Type B pancreatic cell (in vitro differentiated cells): ENCODE measurements at regions not wholly inside any gene's neighbourhood (a gene's known extent, or its start where the extent isn't known, plus 50 kb on each side); places are given as distances from the start of the nearest gene placed in this dataset.

Experiments used
- DNase-seq: peaks from one replicate; pipeline ENCODE4 v3.0.0; 2021; ENCODE audit warnings: mixed read lengths; ENCODE audit not compliant: unreplicated experiment; ENCODE audit errors: extremely low spot score
- H3K27ac Mint-ChIP-seq: 2 replicates; pipeline ENCODE4 v1.8.0; 2021; ENCODE audit warnings: mild to moderate bottlenecking, mixed read lengths
- H3K27me3 Mint-ChIP-seq: 2 replicates; pipeline ENCODE4 v1.8.0; 2021; ENCODE audit warnings: mixed read lengths
- H3K36me3 Mint-ChIP-seq: 2 replicates; pipeline ENCODE4 v1.8.0; 2021; ENCODE audit warnings: mixed read lengths
- H3K4me1 Mint-ChIP-seq: one replicate; pipeline ENCODE4 v1.8.0; 2021; ENCODE audit warnings: mixed read lengths; ENCODE audit not compliant: unreplicated experiment
- H3K4me3 Mint-ChIP-seq: 2 replicates; pipeline ENCODE4 v1.8.0; 2021; ENCODE audit warnings: mild to moderate bottlenecking, mixed read lengths
- H3K9me3 Mint-ChIP-seq: 2 replicates; pipeline ENCODE4 v1.8.0; 2021; ENCODE audit warnings: mixed read lengths
- TF ChIP-seq, protein P1 (sequence below): fragments of 200-600 bp; sonication (generic); conservative IDR thresholded peaks from 2 replicates; pipeline ENCODE4 v1.5.0; 2021; ENCODE audit warnings: antibody characterized with exemption, mild to moderate bottlenecking

DNA sequence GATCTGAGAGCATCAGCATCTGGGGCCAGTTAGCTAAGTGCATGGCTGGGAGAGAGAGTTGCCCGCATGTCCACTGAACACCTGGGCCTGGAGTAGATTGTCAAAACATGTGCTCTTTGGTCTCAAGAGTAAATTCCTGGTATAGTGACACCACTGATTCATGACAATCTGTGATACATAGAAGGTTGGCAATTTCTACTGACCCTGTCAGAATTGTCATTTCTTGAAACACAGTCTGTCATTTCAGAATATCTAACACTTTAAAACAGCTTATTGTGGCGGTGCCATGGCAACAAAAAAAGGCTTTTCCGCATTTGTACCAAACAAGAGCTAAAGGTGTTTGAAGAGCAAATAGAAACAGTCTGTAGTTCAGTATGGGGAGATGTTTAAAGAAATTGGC is 186.4 kb upstream of the FAM78B start:
- TF ChIP-seq, protein P1, sequence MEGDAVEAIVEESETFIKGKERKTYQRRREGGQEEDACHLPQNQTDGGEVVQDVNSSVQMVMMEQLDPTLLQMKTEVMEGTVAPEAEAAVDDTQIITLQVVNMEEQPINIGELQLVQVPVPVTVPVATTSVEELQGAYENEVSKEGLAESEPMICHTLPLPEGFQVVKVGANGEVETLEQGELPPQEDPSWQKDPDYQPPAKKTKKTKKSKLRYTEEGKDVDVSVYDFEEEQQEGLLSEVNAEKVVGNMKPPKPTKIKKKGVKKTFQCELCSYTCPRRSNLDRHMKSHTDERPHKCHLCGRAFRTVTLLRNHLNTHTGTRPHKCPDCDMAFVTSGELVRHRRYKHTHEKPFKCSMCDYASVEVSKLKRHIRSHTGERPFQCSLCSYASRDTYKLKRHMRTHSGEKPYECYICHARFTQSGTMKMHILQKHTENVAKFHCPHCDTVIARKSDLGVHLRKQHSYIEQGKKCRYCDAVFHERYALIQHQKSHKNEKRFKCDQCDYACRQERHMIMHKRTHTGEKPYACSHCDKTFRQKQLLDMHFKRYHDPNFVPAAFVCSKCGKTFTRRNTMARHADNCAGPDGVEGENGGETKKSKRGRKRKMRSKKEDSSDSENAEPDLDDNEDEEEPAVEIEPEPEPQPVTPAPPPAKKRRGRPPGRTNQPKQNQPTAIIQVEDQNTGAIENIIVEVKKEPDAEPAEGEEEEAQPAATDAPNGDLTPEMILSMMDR: no peak
- Mint-ChIP-seq H3K36me3 (no peaks in the 10 kb centered on the region), H3K4me3 (no peak overlapping the region), H3K9me3 (no peaks in the 10 kb centered on the region), H3K4me1 (no peaks in the 10 kb centered on the region), H3K27me3 (peaks cover 3% of the 10 kb centered on the region), H3K27ac (no peak overlapping the region)
- no peak for DNase-seq

DNA sequence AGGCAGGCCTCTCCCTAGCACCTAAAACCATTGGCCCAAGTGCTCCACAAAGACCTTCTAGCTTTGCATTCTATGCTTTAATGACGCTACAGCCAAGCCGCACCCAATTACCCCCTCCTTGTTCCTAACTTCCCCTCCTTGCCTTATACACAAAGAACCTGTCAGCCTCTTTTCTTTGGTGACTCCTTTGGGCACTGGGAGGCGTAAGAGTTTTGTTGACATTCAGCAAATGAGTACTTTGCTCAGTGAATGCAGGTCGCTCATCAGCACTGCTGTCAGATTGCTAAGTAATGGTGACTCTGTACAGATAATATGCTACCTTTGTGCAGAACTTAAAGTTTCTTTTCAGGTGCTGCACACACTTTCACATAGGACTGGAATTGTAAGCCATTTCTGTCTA is 187.6 kb upstream of the FAM78B start:
- Mint-ChIP-seq H3K4me3 (no peak overlapping the region), H3K36me3 (no peaks in the 10 kb centered on the region), H3K27ac (no peak overlapping the region), H3K9me3 (no peaks in the 10 kb centered on the region), H3K27me3 (peaks cover 6% of the 10 kb centered on the region), H3K4me1 (no peaks in the 10 kb centered on the region)
- TF ChIP-seq, protein P1: no peak
- no peak for DNase-seq

DNA sequence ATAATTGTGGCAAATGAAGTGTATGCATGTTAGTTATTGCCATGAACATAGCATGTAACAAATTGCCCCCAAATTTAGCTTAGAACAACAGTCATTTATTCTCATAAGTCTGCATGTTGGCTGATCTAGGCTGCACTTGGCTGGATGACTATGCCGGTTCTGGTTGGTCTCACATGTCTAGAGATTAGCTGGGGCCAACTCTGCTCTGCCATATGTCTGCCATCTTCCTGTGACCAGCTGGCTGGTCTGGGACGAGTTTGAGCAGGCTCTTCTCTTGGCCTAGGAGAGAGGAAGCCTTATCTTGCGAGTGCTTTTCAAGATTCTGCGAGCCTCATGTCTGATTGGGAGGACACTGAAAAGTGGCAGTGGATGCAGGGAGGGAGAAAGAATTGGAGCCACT is 198.3 kb upstream of the FAM78B start:
- TF ChIP-seq, protein P1: no peak
- Mint-ChIP-seq H3K4me1 (no peaks in the 10 kb centered on the region), H3K27ac (no peak overlapping the region)

DNA sequence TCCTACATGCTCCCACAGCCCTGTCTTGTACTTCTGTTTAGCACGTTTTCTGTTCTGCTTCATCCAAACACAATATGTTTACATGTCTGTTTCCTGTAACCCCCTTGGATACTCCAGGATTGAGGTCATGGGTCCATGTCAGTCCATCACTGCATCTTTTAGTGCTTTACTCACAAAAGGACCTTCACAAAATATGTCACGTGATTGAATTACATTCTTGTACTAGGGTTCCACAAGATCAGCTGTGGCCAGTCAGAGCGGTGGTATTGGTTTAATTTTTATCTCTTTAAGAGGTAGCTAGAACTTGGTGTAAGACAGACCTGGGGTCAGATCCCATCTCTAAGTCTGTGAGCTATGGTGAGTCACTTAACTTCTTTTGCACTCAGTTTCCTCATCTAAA is 201.2 kb upstream of the FAM78B start:
- Mint-ChIP-seq H3K27ac (no peak overlapping the region), H3K27me3 (no peaks in the 10 kb centered on the region), H3K4me1 (no peaks in the 10 kb centered on the region), H3K36me3 (no peaks in the 10 kb centered on the region), H3K9me3 (no peaks in the 10 kb centered on the region), H3K4me3 (no peak overlapping the region)
- no peak for DNase-seq
- TF ChIP-seq, protein P1: no peak

More for the DNA sequence above, 198.3 kb upstream of the FAM78B start:
- DNase-seq: no peak
- H3K27me3 Mint-ChIP-seq: peaks cover 5% of the 10 kb centered on the region
- no peaks in the 10 kb centered on the region for H3K9me3 Mint-ChIP-seq
- no peaks in the 10 kb centered on the region for H3K36me3 Mint-ChIP-seq
- no peak overlapping the region for H3K4me3 Mint-ChIP-seq

DNA sequence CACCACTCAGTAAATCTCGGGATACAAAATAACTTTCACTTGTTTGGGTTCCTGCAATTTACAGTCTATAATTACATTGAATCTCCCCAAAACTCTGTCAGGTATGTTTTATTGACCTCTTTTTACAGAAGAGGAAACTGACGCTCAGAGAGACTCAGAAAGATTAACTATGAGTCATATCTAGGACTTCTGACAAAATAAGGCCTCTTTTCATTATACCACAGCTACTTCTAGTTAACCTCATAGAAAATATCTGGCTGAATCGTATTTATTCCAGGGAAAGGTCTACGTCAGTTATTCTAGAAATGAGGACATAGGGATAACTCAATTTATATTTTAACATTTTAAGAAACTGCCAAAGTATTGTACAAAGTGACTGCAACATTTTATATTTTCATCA is 211.1 kb upstream of the FAM78B start:
- no peak overlapping the region for H3K27ac Mint-ChIP-seq
- peaks cover 3% of the 10 kb centered on the region for H3K27me3 Mint-ChIP-seq
- H3K36me3 Mint-ChIP-seq: no peaks in the 10 kb centered on the region
- no peak overlapping the region for H3K4me3 Mint-ChIP-seq
- no peaks in the 10 kb centered on the region for H3K9me3 Mint-ChIP-seq
- H3K4me1 Mint-ChIP-seq: no peaks in the 10 kb centered on the region
- TF ChIP-seq, protein P1: no peak
- DNase-seq: no peak

DNA sequence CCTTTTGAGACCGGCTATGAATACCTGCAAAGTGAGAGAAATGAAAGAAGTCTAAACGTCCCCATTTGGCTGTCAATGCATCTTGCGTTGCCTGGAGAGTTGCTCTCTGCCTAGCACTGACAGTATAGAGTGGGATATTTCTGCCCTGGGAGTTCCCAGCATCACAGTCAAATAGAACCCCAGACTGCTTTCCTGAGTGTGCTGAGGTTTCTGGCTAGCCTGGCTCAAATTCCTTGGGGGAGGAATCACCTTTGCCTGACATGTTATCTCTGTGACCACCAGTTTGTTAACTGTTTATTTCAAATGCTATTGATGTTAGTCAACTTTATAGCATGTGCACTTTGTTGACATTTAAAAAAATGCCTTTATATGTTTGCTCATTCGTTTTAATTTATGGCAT is 212.0 kb upstream of the FAM78B start:
- Mint-ChIP-seq H3K27me3 (peaks cover 3% of the 10 kb centered on the region), H3K4me1 (no peaks in the 10 kb centered on the region), H3K4me3 (no peak overlapping the region), H3K36me3 (no peaks in the 10 kb centered on the region), H3K27ac (no peak overlapping the region), H3K9me3 (no peaks in the 10 kb centered on the region)
- DNase-seq: no peak
- TF ChIP-seq, protein P1: no peak
